NB4 (cell line): ENCODE measurements at regions not wholly inside any gene's neighbourhood (a gene's known extent, or its start where the extent isn't known, plus 50 kb on each side); places are given as distances from the start of the nearest gene placed in this dataset.

Experiments used
- DNase-seq: peaks from one replicate; pipeline ENCODE4 v3.0.0; 2010; ENCODE audit warnings: low read depth
- H3K4me3 ChIP-seq: one replicate; pipeline ENCODE4 v1.5.1; 2011; ENCODE audit warnings: mild to moderate bottlenecking, low read depth, low read length, moderate library complexity
- CTCF ChIP-seq: IDR thresholded peaks from one replicate; pipeline ENCODE4 v1.5.1; 2012; ENCODE audit warnings: low read depth, low read length
- MAX ChIP-seq: IDR thresholded peaks from 2 replicates; pipeline ENCODE4 v1.6.1; 2011; ENCODE audit warnings: low read depth, low read length
- MYC ChIP-seq: IDR thresholded peaks from 2 replicates; pipeline ENCODE4 v1.6.1; 2011; ENCODE audit warnings: low read depth, low read length
- POLR2A ChIP-seq: IDR thresholded peaks from 2 replicates; pipeline ENCODE4 v1.6.1; 2011; ENCODE audit warnings: mild to moderate bottlenecking; ENCODE audit not compliant: insufficient read length; ENCODE audit errors: extremely low read depth

- peak; percentile 90 for DNase-seq
- TF ChIP-seq CTCF (no peak), MAX (no peak), MYC (no peak), POLR2A (no peak)
Measured at GRCh38 chr10:78203915-78204818, 170.5 kb downstream of the RPS24 start.

GRCh38 chr10:78205457-78206016, 171.9 kb downstream of the RPS24 start:
- H3K4me3 ChIP-seq, result no peak overlapping the region
- no peak for DNase-seq
- TF ChIP-seq MAX, result no peak
- no peak for TF ChIP-seq POLR2A
- TF ChIP-seq CTCF, result no peak
- no peak for TF ChIP-seq MYC

More at GRCh38 chr10:78203915-78204818, 170.5 kb downstream of the RPS24 start:
- H3K4me3 ChIP-seq, result no peak overlapping the region

- no peak for DNase-seq
- no peak overlapping the region for H3K4me3 ChIP-seq
- TF ChIP-seq MYC (no peak), MAX (no peak), CTCF (no peak), POLR2A (no peak)
Measured at GRCh38 chr10:78207216-78207615, 173.6 kb downstream of the RPS24 start.

GRCh38 chr10:78207776-78208175, 174.1 kb downstream of the RPS24 start:
- no peak overlapping the region for H3K4me3 ChIP-seq
- DNase-seq, result no peak
- TF ChIP-seq MYC, result no peak
- TF ChIP-seq POLR2A, result no peak
- TF ChIP-seq MAX, result no peak
- TF ChIP-seq CTCF, result no peak

- no peak overlapping the region for H3K4me3 ChIP-seq
- TF ChIP-seq CTCF (no peak), MYC (no peak)
- no peak for DNase-seq
Measured at GRCh38 chr10:78209970-78210369, 176.3 kb downstream of the RPS24 start.
